Mucosa of descending colon (tissue), 3 donors: ENCODE measurements at regions not wholly inside any gene's neighbourhood (a gene's known extent, or its start where the extent isn't known, plus 50 kb on each side); places are given as distances from the start of the nearest gene placed in this dataset.

Experiments used
- ATAC-seq: fragments of 200-7000 bp; cut with Tn5 transposase; one replicate; pipeline ENCODE4 v1.9.1; 2020; ENCODE audit warnings: mild to moderate bottlenecking, moderate library complexity
- DNase-seq, 3 donors: peaks; one replicate each; pipeline ENCODE4 v3.0.0-alpha.2; 2020
- H3K36me3 ChIP-seq: fragments of 200-600 bp; one replicate; pipeline ENCODE4 v1.8.0; 2021; ENCODE audit warnings: low read depth, mild to moderate bottlenecking
- H3K4me1 ChIP-seq: fragments of 200-600 bp; one replicate; pipeline ENCODE4 v1.8.0; 2021; ENCODE audit warnings: low read depth, mild to moderate bottlenecking
- H3K4me3 ChIP-seq: fragments of 200-600 bp; one replicate; pipeline ENCODE4 v1.8.0; 2021; ENCODE audit warnings: mild to moderate bottlenecking
- H3K9me3 ChIP-seq: fragments of 200-600 bp; one replicate; pipeline ENCODE4 v1.8.0; 2021; ENCODE audit warnings: mild to moderate bottlenecking
- intact Hi-C, 2 donors: fragments of 100-400 bp; cut with DNase I in 1 of 2; cut with micrococcal nuclease in 1 of 2; formaldehyde crosslinking; loops; one replicate each; pipeline versions ENCODE4 v1.11.0 to v1.11.1; 2022; cut with DNase I, micrococcal nuclease
- TF ChIP-seq, protein P1 (sequence below): fragments of 200-600 bp; IDR thresholded peaks from one replicate; pipeline ENCODE4 v1.8.0; 2022; ENCODE audit warnings: antibody characterized with exemption, mild to moderate bottlenecking
- donor health status: DM: no; HTN: no; CAD: no; lungs with moderate emphysema.
- donor health status: DM: no; HTN: no; CAD: no.
- donor health status: DM: no; HTN: yes; CAD: no.

- intact Hi-C loops = no loop called here
- Histone ChIP-seq H3K4me1 (no peaks in the 10 kb centered on the region), H3K9me3 (no peaks in the 10 kb centered on the region), H3K4me3 (no peak overlapping the region), H3K36me3 (no peaks in the 10 kb centered on the region)
- no peak for DNase-seq
- TF ChIP-seq, protein P1, sequence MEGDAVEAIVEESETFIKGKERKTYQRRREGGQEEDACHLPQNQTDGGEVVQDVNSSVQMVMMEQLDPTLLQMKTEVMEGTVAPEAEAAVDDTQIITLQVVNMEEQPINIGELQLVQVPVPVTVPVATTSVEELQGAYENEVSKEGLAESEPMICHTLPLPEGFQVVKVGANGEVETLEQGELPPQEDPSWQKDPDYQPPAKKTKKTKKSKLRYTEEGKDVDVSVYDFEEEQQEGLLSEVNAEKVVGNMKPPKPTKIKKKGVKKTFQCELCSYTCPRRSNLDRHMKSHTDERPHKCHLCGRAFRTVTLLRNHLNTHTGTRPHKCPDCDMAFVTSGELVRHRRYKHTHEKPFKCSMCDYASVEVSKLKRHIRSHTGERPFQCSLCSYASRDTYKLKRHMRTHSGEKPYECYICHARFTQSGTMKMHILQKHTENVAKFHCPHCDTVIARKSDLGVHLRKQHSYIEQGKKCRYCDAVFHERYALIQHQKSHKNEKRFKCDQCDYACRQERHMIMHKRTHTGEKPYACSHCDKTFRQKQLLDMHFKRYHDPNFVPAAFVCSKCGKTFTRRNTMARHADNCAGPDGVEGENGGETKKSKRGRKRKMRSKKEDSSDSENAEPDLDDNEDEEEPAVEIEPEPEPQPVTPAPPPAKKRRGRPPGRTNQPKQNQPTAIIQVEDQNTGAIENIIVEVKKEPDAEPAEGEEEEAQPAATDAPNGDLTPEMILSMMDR = no peak
- no peak for ATAC-seq
These were observed 110.8 kb upstream of the SOD1 start for GRCh38 chr21:31548688-31549087.

DNA sequence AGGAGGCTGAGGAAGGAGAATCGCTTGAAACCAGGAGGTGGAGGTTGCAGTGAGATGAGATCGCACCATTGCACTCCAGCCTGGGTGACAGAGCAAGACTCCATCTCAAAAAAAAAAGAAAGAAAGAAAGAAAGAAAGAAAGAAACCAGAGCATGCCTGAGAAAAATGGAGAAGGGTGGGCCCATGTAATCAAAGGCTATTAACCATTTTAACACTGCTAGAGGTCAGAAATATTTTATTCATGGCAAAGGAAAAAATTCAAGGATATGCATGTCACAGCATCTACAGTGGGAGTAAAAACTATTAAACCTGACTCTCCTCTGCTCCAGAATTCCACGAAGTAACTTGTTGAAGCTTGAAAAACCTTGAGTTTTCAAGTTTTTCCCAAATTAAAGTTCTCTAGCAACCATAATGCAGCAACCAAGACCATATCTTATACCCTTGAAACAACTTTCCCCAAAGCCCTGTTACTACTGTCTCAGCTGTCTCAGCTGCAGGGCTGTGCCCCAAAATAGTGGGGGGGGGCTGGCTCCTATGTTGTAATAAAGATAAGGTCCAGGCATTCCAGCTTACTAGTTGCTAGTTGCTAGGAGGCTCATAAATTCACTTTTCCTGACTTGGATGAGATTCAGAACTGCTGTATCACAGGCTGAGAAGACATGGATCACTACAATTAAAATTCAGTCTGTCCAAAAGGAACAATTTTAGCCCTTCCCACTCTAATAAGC is 112.9 kb upstream of the SOD1 start:
- TF ChIP-seq, protein P1 = no peak
- ATAC-seq = no peak
- Histone ChIP-seq H3K9me3 (no peaks in the 10 kb centered on the region), H3K4me3 (no peak overlapping the region), H3K36me3 (no peaks in the 10 kb centered on the region), H3K4me1 (no peaks in the 10 kb centered on the region)
- intact Hi-C loops = no loop called here
- DNase-seq = no peak

GRCh38 chr21:31545036-31545435 is 114.5 kb upstream of the SOD1 start:
- Histone ChIP-seq H3K9me3 (no peaks in the 10 kb centered on the region), H3K4me3 (no peak overlapping the region), H3K36me3 (no peaks in the 10 kb centered on the region), H3K4me1 (no peaks in the 10 kb centered on the region)
- DNase-seq (no peak), ATAC-seq (no peak)
- TF ChIP-seq, protein P1 = no peak
- intact Hi-C loops = no loop called here

- ATAC-seq = no peak
- no peak for DNase-seq
- Histone ChIP-seq H3K4me3 (no peak overlapping the region), H3K9me3 (no peaks in the 10 kb centered on the region), H3K36me3 (no peaks in the 10 kb centered on the region), H3K4me1 (no peaks in the 10 kb centered on the region)
- intact Hi-C loops = no loop called here
- TF ChIP-seq, protein P1 = no peak
These were observed 116.3 kb upstream of the SOD1 start for GRCh38 chr21:31543191-31543590.

DNA sequence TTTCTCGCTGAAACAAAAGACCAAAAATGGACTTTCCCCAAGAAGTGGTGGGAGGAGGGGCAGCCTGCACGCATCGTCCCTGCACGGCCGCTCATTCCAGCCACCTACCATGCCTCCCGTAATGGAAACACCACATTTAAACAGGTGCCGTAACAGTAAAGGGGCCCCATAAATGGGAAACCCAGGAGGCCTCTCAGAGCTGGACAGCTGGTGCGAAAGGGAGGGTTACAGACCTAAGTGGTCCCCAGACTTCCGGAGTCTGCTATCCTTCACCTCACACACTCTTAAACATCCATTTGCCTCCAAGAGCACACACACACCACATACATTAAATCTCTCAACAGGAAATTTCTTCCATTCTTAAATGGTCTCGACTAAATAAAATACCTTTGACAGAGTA is 120.7 kb upstream of the SOD1 start:
- intact Hi-C loops = no loop called here
- H3K4me1 ChIP-seq = no peaks in the 10 kb centered on the region
- H3K36me3 ChIP-seq = no peaks in the 10 kb centered on the region
- no peak for ATAC-seq
- no peak for DNase-seq
- no peak overlapping the region for H3K4me3 ChIP-seq
- TF ChIP-seq, protein P1 = no peak
- no peaks in the 10 kb centered on the region for H3K9me3 ChIP-seq
